Ishikawa (cell line): ENCODE measurements at regions not wholly inside any gene's neighbourhood (a gene's known extent, or its start where the extent isn't known, plus 50 kb on each side); places are given as distances from the start of the nearest gene placed in this dataset.

Experiments
- CEBPB ChIP-seq: IDR thresholded peaks from 2 replicates; pipeline ENCODE4 v1.6.1; 2012
- CREB1 ChIP-seq: IDR thresholded peaks from 2 replicates; pipeline ENCODE4 v1.6.1; 2012; ENCODE audit warnings: low read depth
- EGR1 ChIP-seq: IDR thresholded peaks from 2 replicates; pipeline ENCODE4 v1.6.1; 2012
- EP300 ChIP-seq: IDR thresholded peaks from 2 replicates; pipeline ENCODE4 v1.6.1; 2012; ENCODE audit warnings: borderline replicate concordance
- FOXM1 ChIP-seq: IDR thresholded peaks from 2 replicates; pipeline ENCODE4 v1.6.1; 2012; ENCODE audit warnings: low read depth, borderline replicate concordance
- NFIC ChIP-seq: IDR thresholded peaks from 2 replicates; pipeline ENCODE4 v1.6.1; 2012
- RAD21 ChIP-seq: IDR thresholded peaks from 2 replicates; pipeline ENCODE4 v1.6.1; 2012; ENCODE audit warnings: low read depth
- REST ChIP-seq: IDR thresholded peaks from 2 replicates; pipeline ENCODE4 v1.6.1; 2012; ENCODE audit warnings: low read depth, mild to moderate bottlenecking
- TAF1 ChIP-seq: IDR thresholded peaks from 2 replicates; pipeline ENCODE4 v1.6.1; 2012; ENCODE audit warnings: low read depth, mild to moderate bottlenecking
- TCF12 ChIP-seq: IDR thresholded peaks from 2 replicates; pipeline ENCODE4 v1.6.1; 2012; ENCODE audit warnings: low read depth
- TEAD4 ChIP-seq: IDR thresholded peaks from 2 replicates; pipeline ENCODE4 v1.6.1; 2012
- USF1 ChIP-seq: IDR thresholded peaks from 2 replicates; pipeline ENCODE4 v1.6.1; 2012
- YY1 ChIP-seq: IDR thresholded peaks from 2 replicates; pipeline ENCODE4 v1.6.1; 2012; ENCODE audit warnings: low read depth
- ZBTB7A ChIP-seq: IDR thresholded peaks from 2 replicates; pipeline ENCODE4 v1.6.1; 2012; ENCODE audit warnings: low read depth
- TF ChIP-seq, protein P1 (sequence below): IDR thresholded peaks from 2 replicates; pipeline ENCODE4 v1.6.1; 2012

- TF ChIP-seq FOXM1, result no peak
- no peak for TF ChIP-seq RAD21
- no peak for TF ChIP-seq TEAD4
- no peak for TF ChIP-seq CEBPB
- no peak for TF ChIP-seq CREB1
- TF ChIP-seq REST, result no peak
- TF ChIP-seq, protein P1, sequence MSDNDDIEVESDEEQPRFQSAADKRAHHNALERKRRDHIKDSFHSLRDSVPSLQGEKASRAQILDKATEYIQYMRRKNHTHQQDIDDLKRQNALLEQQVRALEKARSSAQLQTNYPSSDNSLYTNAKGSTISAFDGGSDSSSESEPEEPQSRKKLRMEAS, result no peak
- TF ChIP-seq TAF1, result no peak
- TF ChIP-seq NFIC, result no peak
- TF ChIP-seq TCF12, result no peak
- no peak for TF ChIP-seq USF1
- no peak for TF ChIP-seq YY1
- no peak for TF ChIP-seq ZBTB7A
These were observed 311.7 kb upstream of the FMN2 start for GRCh38 chr1:239779962-239780361.

DNA sequence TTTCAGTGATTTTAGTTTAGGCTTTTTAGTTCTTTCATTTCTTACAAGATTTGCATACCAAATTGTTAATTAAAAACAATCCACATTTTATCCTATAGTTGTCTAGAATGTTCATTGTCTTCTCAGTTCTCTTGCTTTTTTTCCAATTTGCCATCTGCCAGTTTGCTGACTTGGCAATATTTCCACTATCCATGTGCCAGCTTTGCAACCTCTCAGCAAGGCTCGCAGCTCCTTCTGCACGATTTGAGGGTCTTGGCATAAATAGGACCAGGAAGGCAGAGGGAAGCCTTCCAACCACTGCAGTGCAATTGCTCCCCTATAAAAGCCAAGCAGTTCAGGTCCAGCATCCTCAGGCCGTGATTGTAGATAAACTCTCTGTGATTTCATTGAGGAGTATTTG, 306.8 kb upstream of the FMN2 start:
- TF ChIP-seq TAF1 (no peak), EGR1 (no peak), RAD21 (no peak), REST (no peak), NFIC (no peak)

DNA sequence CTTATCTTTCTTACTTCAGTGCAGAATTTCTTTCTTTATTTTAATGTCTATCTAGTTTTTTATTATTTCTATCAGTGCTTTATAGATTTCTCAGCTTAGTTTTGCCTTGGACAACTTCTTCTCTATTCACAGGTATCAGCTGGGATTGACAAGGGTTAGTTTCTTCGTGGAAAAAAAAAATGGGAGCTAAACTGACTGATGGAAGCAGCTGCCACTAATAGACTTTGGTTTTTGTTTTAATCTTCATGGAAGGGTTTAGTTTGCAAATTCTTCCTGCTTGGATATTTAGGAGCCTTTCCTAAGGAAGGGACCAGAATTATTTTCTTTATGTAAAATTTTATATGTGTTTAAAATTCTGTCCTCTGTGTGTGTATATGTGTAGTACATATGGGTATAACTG, 306.1 kb upstream of the FMN2 start:
- TF ChIP-seq CREB1, result no peak
- TF ChIP-seq NFIC, result no peak
- TF ChIP-seq CEBPB, result no peak
- no peak for TF ChIP-seq TAF1
- no peak for TF ChIP-seq EP300
- TF ChIP-seq TCF12, result no peak
- TF ChIP-seq REST, result no peak

DNA sequence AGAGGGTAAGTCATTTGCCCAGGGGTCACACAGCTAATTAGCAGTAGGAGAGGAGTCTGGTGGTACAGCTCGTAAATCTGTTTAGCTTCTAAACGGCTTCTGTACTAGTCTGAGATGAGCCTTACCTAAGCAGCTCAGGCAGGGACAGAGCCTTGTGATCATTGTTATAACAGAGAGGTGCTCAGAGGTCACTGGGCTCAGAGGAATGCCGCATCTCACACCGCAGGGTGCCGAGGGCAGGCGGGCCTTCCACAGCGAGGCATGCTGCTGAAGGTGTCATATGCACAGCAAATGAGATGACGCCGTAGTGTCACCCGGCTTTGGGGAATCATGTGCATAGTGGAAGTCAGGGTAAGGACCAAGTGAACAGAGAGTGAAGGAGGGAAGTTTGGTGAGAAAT, 305.2 kb upstream of the FMN2 start:
- TF ChIP-seq TCF12, result no peak
- no peak for TF ChIP-seq CREB1
- TF ChIP-seq REST, result no peak
- TF ChIP-seq NFIC, result no peak
- no peak for TF ChIP-seq TEAD4
- TF ChIP-seq EGR1, result no peak
- TF ChIP-seq YY1, result no peak
- no peak for TF ChIP-seq ZBTB7A
- no peak for TF ChIP-seq FOXM1
- TF ChIP-seq RAD21, result no peak
- TF ChIP-seq CEBPB, result no peak
- TF ChIP-seq TAF1, result no peak
- TF ChIP-seq, protein P1, result no peak
- no peak for TF ChIP-seq USF1
- no peak for TF ChIP-seq EP300
